ENCODE measurements at regions not wholly inside any gene's neighbourhood (a gene's known extent, or its start where the extent isn't known, plus 50 kb on each side); places are given as distances from the start of the nearest gene placed in this dataset.

GRCh38 chr9:14023285-14023684, 290.7 kb downstream of the NFIB start:
- POLR2A ChIA-PET = no interaction called here
- Histone ChIP-seq H3K4me3 (ENCODE audit: control extremely low read depth in 1 of 5, extremely low read depth in 1 of 5, insufficient read depth in 1 of 5, low read depth in 2 of 5, low read length in 4 of 5) (no peak overlapping the region), H4K20me1 (ENCODE audit: control insufficient read depth, insufficient read depth, low read length, poor library complexity, severe bottlenecking) (no peaks in the 10 kb centered on the region), H3K9ac (ENCODE audit: low read length) (no peak overlapping the region), H3K79me2 (ENCODE audit: control insufficient read depth, insufficient read depth, low read length) (no peaks in the 10 kb centered on the region), H3K4me2 (replicated peaks; ENCODE audit: low read depth, low read length, poor library complexity, severe bottlenecking) (no peak overlapping the region), H3K27ac (ENCODE audit: low read length in 2 of 2) (no peak overlapping the region), H2AFZ (ENCODE audit: insufficient read depth, low read depth, low read length, poor library complexity, severe bottlenecking) (no peak overlapping the region), H3K4me1 (ENCODE audit: control insufficient read depth in 2 of 2, insufficient read depth in 2 of 2, low read length in 2 of 2) (no peaks in the 10 kb centered on the region), H3K9me3 (ENCODE audit: control extremely low read depth in 1 of 3, control insufficient read depth in 2 of 3, insufficient read depth in 1 of 3, low read length in 2 of 3) (no peaks in the 10 kb centered on the region), H3K27me3 (replicated peaks in 1 of 4; ENCODE audit: control extremely low read depth in 1 of 4, control insufficient read depth in 3 of 4, insufficient read depth in 4 of 4, low read length in 3 of 4) (no peaks in the 10 kb centered on the region), H3K36me3 (replicated peaks in 1 of 2; ENCODE audit: control extremely low read depth in 1 of 2, control insufficient read depth in 1 of 2, extremely low read depth in 1 of 2, insufficient read depth in 2 of 2, low read length in 1 of 2) (no peaks in the 10 kb centered on the region)
- no peak overlapping the region for H3K4me3 Mint-ChIP-seq
- ATAC-seq (ENCODE audit: low read depth) = no peak
- H3K4me1 Mint-ChIP-seq = no peaks in the 10 kb centered on the region
- H3K27ac Mint-ChIP-seq = no peak overlapping the region
- H3K27me3 Mint-ChIP-seq = no peaks in the 10 kb centered on the region
- TF ChIP-seq CTCF (IDR thresholded peaks at IDR 0.05) (no peak), EZH2 (IDR thresholded peaks at IDR 0.05; ENCODE audit: borderline replicate concordance, insufficient read depth, low read depth, low read length, poor library complexity, severe bottlenecking) (no peak)
- 69% methylated on average over 1 of the region's 1 CpG for WGBS (ENCODE audit: insufficient coverage)
- H3K9me3 Mint-ChIP-seq (ENCODE audit: insufficient read depth) = no peaks in the 10 kb centered on the region
- intact Hi-C loops (cut with micrococcal nuclease) = no loop called here
- CTCF ChIA-PET = no interaction called here
- DNase-seq = no peak

- Histone ChIP-seq H2AFZ (ENCODE audit: insufficient read depth, low read depth, low read length, poor library complexity, severe bottlenecking) (no peak overlapping the region), H3K27ac (ENCODE audit: low read length in 2 of 2) (no peak overlapping the region), H3K4me3 (ENCODE audit: control extremely low read depth in 1 of 5, extremely low read depth in 1 of 5, insufficient read depth in 1 of 5, low read depth in 2 of 5, low read length in 4 of 5) (no peak overlapping the region), H3K9ac (ENCODE audit: low read length) (no peak overlapping the region), H3K79me2 (ENCODE audit: control insufficient read depth, insufficient read depth, low read length) (no peaks in the 10 kb centered on the region), H3K4me1 (ENCODE audit: control insufficient read depth in 2 of 2, insufficient read depth in 2 of 2, low read length in 2 of 2) (no peaks in the 10 kb centered on the region), H3K36me3 (replicated peaks in 1 of 2; ENCODE audit: control extremely low read depth in 1 of 2, control insufficient read depth in 1 of 2, extremely low read depth in 1 of 2, insufficient read depth in 2 of 2, low read length in 1 of 2) (no peaks in the 10 kb centered on the region), H3K9me3 (ENCODE audit: control extremely low read depth in 1 of 3, control insufficient read depth in 2 of 3, insufficient read depth in 1 of 3, low read length in 2 of 3) (no peaks in the 10 kb centered on the region), H3K27me3 (replicated peaks in 1 of 4; ENCODE audit: control extremely low read depth in 1 of 4, control insufficient read depth in 3 of 4, insufficient read depth in 4 of 4, low read length in 3 of 4) (no peaks in the 10 kb centered on the region), H3K4me2 (replicated peaks; ENCODE audit: low read depth, low read length, poor library complexity, severe bottlenecking) (no peak overlapping the region), H4K20me1 (ENCODE audit: control insufficient read depth, insufficient read depth, low read length, poor library complexity, severe bottlenecking) (no peaks in the 10 kb centered on the region)
- intact Hi-C loops (cut with micrococcal nuclease) = no loop called here
- DNase-seq (no peak), ATAC-seq (ENCODE audit: low read depth) (no peak)
- ChIA-PET POLR2A (no interaction called here), CTCF (no interaction called here)
- Mint-ChIP-seq H3K4me1 (no peaks in the 10 kb centered on the region), H3K27me3 (no peaks in the 10 kb centered on the region), H3K4me3 (no peak overlapping the region), H3K27ac (no peak overlapping the region), H3K9me3 (ENCODE audit: insufficient read depth) (no peaks in the 10 kb centered on the region)
- 63% methylated on average over 3 of the region's 3 CpGs for WGBS (ENCODE audit: insufficient coverage)
- TF ChIP-seq EZH2 (IDR thresholded peaks at IDR 0.05; ENCODE audit: borderline replicate concordance, insufficient read depth, low read depth, low read length, poor library complexity, severe bottlenecking) (no peak), CTCF (IDR thresholded peaks at IDR 0.05) (no peak)
These were observed 291.9 kb downstream of the NFIB start for GRCh38 chr9:14021871-14022525.

Data from B cell (primary cell).